H1 (cell line): ENCODE measurements at regions not wholly inside any gene's neighbourhood (a gene's known extent, or its start where the extent isn't known, plus 50 kb on each side); places are given as distances from the start of the nearest gene placed in this dataset.

Experiments
- CTCF ChIA-PET: fragments of 300-600 bp; sonication (Branson Sonifier 250); formaldehyde crosslinking; loops from one replicate; lab custom pipeline; 2021; ENCODE audit not compliant: partially characterized antibody; lab: Charles Lee
- POLR2A ChIA-PET: fragments of 300-600 bp; sonication (Branson Sonifier 250); formaldehyde crosslinking; loops from one replicate; lab custom pipeline; 2021; ENCODE audit warnings: inconsistent platforms; ENCODE audit not compliant: partially characterized antibody; lab: Charles Lee
- DNase-seq, 2 experiments: peaks; one replicate each; pipeline versions ENCODE4 v3.0.0 to v3.0.0-alpha.2; 2010 to 2022; ENCODE audit warnings: low spot score in 2 of 2, low read depth in 1 of 2, mixed read lengths in 1 of 2
- FAIRE-seq: peaks from 2 replicates; lab custom pipeline; 2011; peaks lifted over from hg19 to GRCh38; lab: Jason Lieb, UNC
- H2AFZ ChIP-seq: 2 replicates; pipeline ENCODE4 v1.8.1; 2012; ENCODE audit warnings: low read length, inconsistent platforms
- H2AK5ac ChIP-seq: 2 replicates; pipeline ENCODE4 v1.6.1; 2013; ENCODE audit warnings: low read depth, low read length
- H2BK120ac ChIP-seq: replicated peaks from 2 replicates; pipeline ENCODE3; 2013; ENCODE audit warnings: low read depth, low read length, inconsistent platforms
- H2BK12ac ChIP-seq: 2 replicates; pipeline ENCODE4 v1.6.1; 2013; ENCODE audit warnings: low read depth, low read length
- H2BK15ac ChIP-seq: 2 replicates; pipeline ENCODE4 v1.6.1; 2013; ENCODE audit warnings: low read length
- H2BK20ac ChIP-seq: 2 replicates; pipeline ENCODE4 v1.6.1; 2013; ENCODE audit warnings: low read length
- H2BK5ac ChIP-seq: 2 replicates; pipeline ENCODE4 v1.6.1; 2013; ENCODE audit warnings: low read depth, low read length
- H3K14ac ChIP-seq: 2 replicates; pipeline ENCODE4 v1.6.1; 2013; ENCODE audit warnings: inconsistent platforms; ENCODE audit not compliant: insufficient read length
- H3K18ac ChIP-seq: 2 replicates; pipeline ENCODE4 v1.6.1; 2013; ENCODE audit warnings: low read length; ENCODE audit errors: extremely low read depth
- H3K23ac ChIP-seq: 2 replicates; pipeline ENCODE4 v1.6.1; 2013; ENCODE audit warnings: inconsistent platforms; ENCODE audit not compliant: insufficient read length
- H3K23me2 ChIP-seq: 2 replicates; pipeline ENCODE4 v1.6.1; 2013; ENCODE audit warnings: low read depth, low read length
- H3K27ac ChIP-seq: 2 replicates; pipeline ENCODE4 v1.6.1; 2011; ENCODE audit warnings: low read depth, low read length, inconsistent platforms
- H3K27me3 ChIP-seq, 4 experiments: replicated peaks in 1 of 4; 1 replicate in 1 of 4; 2 replicates in 3 of 4; pipeline versions ENCODE4 v1.6.1 to v1.8.1; 2011 to 2013; ENCODE audit warnings: low read length in 3 of 4, mild to moderate bottlenecking in 3 of 4, inconsistent platforms in 2 of 4, mixed read lengths in 2 of 4, moderate library complexity in 1 of 4; ENCODE audit not compliant: control insufficient read depth in 3 of 4, insufficient read depth in 3 of 4; ENCODE audit errors: extremely low read depth in 1 of 4
- H3K36me3 ChIP-seq, 4 experiments: 2 replicates each; pipeline versions ENCODE4 v1.6.1 to v1.8.1; 2011 to 2013; ENCODE audit warnings: mild to moderate bottlenecking in 4 of 4, low read length in 3 of 4, moderate library complexity in 2 of 4, control low read depth in 1 of 4, inconsistent platforms in 1 of 4; ENCODE audit not compliant: insufficient read depth in 4 of 4, control insufficient read depth in 2 of 4
- H3K4ac ChIP-seq: replicated peaks from 2 replicates; pipeline ENCODE3; 2013; ENCODE audit warnings: low read length, low read depth, mixed read lengths, inconsistent platforms; ENCODE audit not compliant: insufficient read length
- H3K4me1 ChIP-seq, 4 experiments: replicated peaks in 1 of 4; 1 replicate in 1 of 4; 2 replicates in 3 of 4; pipeline versions ENCODE4 v1.6.1 to v1.8.1; 2011 to 2013; ENCODE audit warnings: low read length in 3 of 4, inconsistent platforms in 2 of 4, mixed read lengths in 1 of 4; ENCODE audit not compliant: insufficient read depth in 4 of 4, control insufficient read depth in 3 of 4
- H3K4me2 ChIP-seq, 2 experiments: 2 replicates each; pipeline versions ENCODE4 v1.6.1 to v1.8.1; 2011 to 2013; ENCODE audit warnings: low read depth in 2 of 2, low read length in 2 of 2, control low read depth in 1 of 2, inconsistent platforms in 1 of 2, mild to moderate bottlenecking in 1 of 2; ENCODE audit not compliant: insufficient read depth in 1 of 2
- H3K4me3 ChIP-seq, 4 experiments: fragments of 200-600, 300-600 bp in 1 of 4; sonication (generic), shearing (Covaris generic), sonication (Bioruptor Twin) in 1 of 4; 2 replicates each; pipeline versions ENCODE4 v1.5.1 to v1.8.1; 2011 to 2016; ENCODE audit warnings: low read length in 4 of 4, low read depth in 3 of 4, control low read depth in 2 of 4, inconsistent platforms in 2 of 4, mild to moderate bottlenecking in 2 of 4, mixed read lengths in 1 of 4, moderate library complexity in 1 of 4; ENCODE audit not compliant: insufficient read depth in 2 of 4; ENCODE audit errors: extremely low read depth in 1 of 4
- H3K56ac ChIP-seq: replicated peaks from 2 replicates; pipeline ENCODE3; 2013; ENCODE audit warnings: low read depth, mild to moderate bottlenecking, mixed read lengths, low read length, inconsistent platforms; ENCODE audit not compliant: insufficient read length
- H3K79me1 ChIP-seq: 2 replicates; pipeline ENCODE4 v1.6.1; 2013; ENCODE audit warnings: low read depth, low read length, control low read depth
- H3K79me2 ChIP-seq, 2 experiments: 2 replicates each; pipeline versions ENCODE4 v1.6.1 to v1.8.1; 2012 to 2013; ENCODE audit warnings: low read length in 2 of 2, mild to moderate bottlenecking in 2 of 2, inconsistent platforms in 1 of 2; ENCODE audit not compliant: insufficient read depth in 2 of 2, control insufficient read depth in 1 of 2
- H3K9ac ChIP-seq, 4 experiments: replicated peaks in 1 of 4; 1 replicate in 1 of 4; 2 replicates in 3 of 4; pipeline versions ENCODE4 v1.6.1 to v1.8.1; 2011 to 2013; ENCODE audit warnings: low read depth in 3 of 4, low read length in 3 of 4, control low read depth in 2 of 4, mild to moderate bottlenecking in 2 of 4, moderate library complexity in 2 of 4, inconsistent platforms in 1 of 4; ENCODE audit errors: extremely low read depth in 1 of 4
- H3K9me3 ChIP-seq, 2 experiments: 2 replicates each; pipeline versions ENCODE4 v1.6.1 to v1.8.1; 2012 to 2013; ENCODE audit warnings: mild to moderate bottlenecking in 2 of 2, moderate library complexity in 2 of 2, control low read depth in 1 of 2, inconsistent platforms in 1 of 2, low read depth in 1 of 2, low read length in 1 of 2, mixed read lengths in 1 of 2; ENCODE audit not compliant: insufficient read depth in 2 of 2
- H4K20me1 ChIP-seq, 2 experiments: replicated peaks in 1 of 2; 2 replicates each; pipeline versions ENCODE3 to v1.8.1; 2011 to 2013; ENCODE audit warnings: inconsistent platforms in 2 of 2, low read length in 2 of 2, mild to moderate bottlenecking in 1 of 2; ENCODE audit not compliant: insufficient read depth in 2 of 2, control insufficient read depth in 1 of 2
- H4K5ac ChIP-seq: 2 replicates; pipeline ENCODE4 v1.6.1; 2013; ENCODE audit warnings: low read length, low read depth, mixed read lengths, inconsistent platforms; ENCODE audit not compliant: insufficient read length
- H4K8ac ChIP-seq: 2 replicates; pipeline ENCODE4 v1.8.0; 2013; ENCODE audit warnings: mild to moderate bottlenecking, moderate library complexity, low read length, inconsistent platforms; ENCODE audit not compliant: insufficient read depth; ENCODE audit errors: extremely low read depth
- H4K91ac ChIP-seq: replicated peaks from 2 replicates; pipeline ENCODE3; 2013; ENCODE audit warnings: low read length, mixed read lengths, inconsistent platforms; ENCODE audit not compliant: insufficient read length
- KDM5A ChIP-seq: fragments of 200-600 bp; IDR thresholded peaks from 2 replicates; pipeline ENCODE4 v1.7.1; 2012; ENCODE audit warnings: mild to moderate bottlenecking, low read length, inconsistent platforms, mixed read lengths
- NANOG ChIP-seq: IDR thresholded peaks from 2 replicates; pipeline ENCODE4 v1.6.1; 2011; ENCODE audit warnings: low read length, low read depth, mild to moderate bottlenecking, inconsistent platforms; ENCODE audit not compliant: insufficient read depth, poor library complexity, severe bottlenecking
- NRF1 ChIP-seq: IDR thresholded peaks from 2 replicates; pipeline ENCODE4 v1.6.1; 2011; ENCODE audit warnings: mild to moderate bottlenecking, low read depth, low read length, improper control_type of control experiment
- TBP ChIP-seq: IDR thresholded peaks from 2 replicates; pipeline ENCODE4 v1.6.1; 2011; ENCODE audit warnings: low read depth, low read length, improper control_type of control experiment
- WGBS, 2 experiments: shearing (Covaris generic) in 1 of 2; methylation state at CpG; one replicate each; pipeline versions ENCODE4 v1.1.6 to v1.1.7; 2013 to 2015; ENCODE audit warnings: low lambda C conversion rate in 2 of 2, mixed read lengths in 2 of 2, inconsistent platforms in 1 of 2, low coverage in 1 of 2, missing lambda C conversion rate in 1 of 2; ENCODE audit not compliant: insufficient replicate concordance in 2 of 2, insufficient coverage in 1 of 2, insufficient read length in 1 of 2; ENCODE audit errors: extremely low coverage in 1 of 2, missing lambda C conversion rate in 1 of 2; 5-methylcytosine and 5-hydroxymethylcytosine counted together

DNA sequence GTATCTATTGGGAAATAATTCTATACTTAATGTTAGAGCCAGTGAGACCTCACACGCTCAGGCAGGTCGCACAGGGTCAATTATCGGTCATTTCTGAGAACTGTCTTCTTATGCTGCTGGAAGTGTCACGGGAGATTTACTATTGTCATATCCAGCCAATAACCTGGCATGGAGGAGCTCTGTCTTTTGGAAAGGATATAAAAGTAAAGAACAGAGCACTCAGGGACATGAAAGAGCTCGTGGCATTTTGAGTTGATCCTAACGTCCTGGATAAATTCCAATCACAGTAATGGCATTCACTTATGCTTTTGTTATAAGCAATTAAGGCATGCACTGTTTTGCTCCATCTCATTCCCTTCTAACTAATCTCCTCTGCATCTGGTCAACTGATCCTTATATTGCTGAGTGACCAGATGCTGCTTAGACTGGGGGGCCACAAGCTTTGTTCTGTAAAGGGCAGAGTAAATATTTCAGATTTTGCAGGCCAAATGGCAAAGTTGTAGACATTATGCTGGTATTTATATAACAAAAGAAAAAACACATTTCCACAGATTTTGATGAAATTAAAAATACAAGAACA lies 453.5 kb upstream of the SMIM21 start:
- POLR2A ChIA-PET = no interaction called here
- no peak overlapping the region for H2BK120ac ChIP-seq
- H3K79me2 ChIP-seq = no peaks in the 10 kb centered on the region
- no peak overlapping the region for H4K8ac ChIP-seq
- H3K79me1 ChIP-seq = no peaks in the 10 kb centered on the region
- no peaks in the 10 kb centered on the region for H3K23me2 ChIP-seq
- no peak for FAIRE-seq
- no peak overlapping the region for H4K91ac ChIP-seq
- TF ChIP-seq TBP = no peak
- no peak for TF ChIP-seq KDM5A
- TF ChIP-seq NRF1 = no peak
- no peak for TF ChIP-seq NANOG
- no peak overlapping the region for H3K9ac ChIP-seq
- no peak for DNase-seq
- no peak overlapping the region for H2BK5ac ChIP-seq
- H2AK5ac ChIP-seq = no peak overlapping the region
- no peaks in the 10 kb centered on the region; a peak in 1 of 8 replicates for H3K36me3 ChIP-seq
- no peak overlapping the region for H2BK20ac ChIP-seq
- H3K56ac ChIP-seq = no peak overlapping the region
- H3K18ac ChIP-seq = no peak overlapping the region
- peaks cover 0 to 3% of the 10 kb centered on the region in 2 experiments; a peak in 1 of 4 replicates for H3K9me3 ChIP-seq
- no peak overlapping the region for H3K4me2 ChIP-seq
- H3K14ac ChIP-seq = no peak overlapping the region
- H3K23ac ChIP-seq = no peak overlapping the region
- H3K27ac ChIP-seq = no peak overlapping the region
- H3K4me1 ChIP-seq = no peaks in the 10 kb centered on the region
- H4K5ac ChIP-seq = no peak overlapping the region
- no peak overlapping the region for H3K4me3 ChIP-seq
- CTCF ChIA-PET = interaction anchor here (0.7 to 1.8 kb wide), 2 partner anchors 46 to 194 kb away, joined by 3 to 4 read pairs; no protein-coding TSS in a partner anchor
- H3K4ac ChIP-seq = no peak overlapping the region
- H2BK15ac ChIP-seq = no peak overlapping the region
- no peaks in the 10 kb centered on the region for H3K27me3 ChIP-seq
- no peak overlapping the region for H2BK12ac ChIP-seq
- no peak overlapping the region for H2AFZ ChIP-seq
- 86% methylated on average over 6 of the region's 6 CpGs; no CpG with 5 or more reads in 1 of the 2 experiments for WGBS, 2 experiments
- no peaks in the 10 kb centered on the region for H4K20me1 ChIP-seq
